SHP77 (cell line): ENCODE measurements at regions not wholly inside any gene's neighbourhood (a gene's known extent, or its start where the extent isn't known, plus 50 kb on each side); places are given as distances from the start of the nearest gene placed in this dataset.

Experiments
- DNase-seq, 2 experiments: peaks; one replicate each; lab custom pipeline; 2025; lab: John Stamatoyannopoulos, UW

- DNase-seq: no peak
Measured at GRCh38 chr2:830419-831224, 120.0 kb upstream of the SNTG2 start.

DNA sequence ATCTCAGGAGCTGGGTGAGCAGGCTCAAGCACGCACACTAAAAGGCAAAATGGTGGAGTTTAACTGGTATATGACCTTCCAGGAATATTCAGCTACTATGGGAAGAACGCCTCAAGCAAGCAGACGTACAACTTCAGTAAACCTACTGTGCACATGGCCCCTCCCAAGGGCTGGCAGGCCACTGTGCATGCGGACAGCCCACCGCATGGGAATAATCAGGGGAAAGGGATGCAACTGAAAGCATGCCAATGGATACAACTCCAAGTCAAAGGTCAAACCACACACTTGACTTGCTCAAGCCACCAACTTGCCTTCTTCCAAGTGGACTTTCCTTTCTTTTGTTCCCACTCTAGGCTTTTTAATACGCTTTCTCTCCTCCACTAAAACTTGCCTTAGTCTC is 121.6 kb upstream of the SNTG2 start:
- no peak for DNase-seq

GRCh38 chr2:824954-825353 is 125.7 kb upstream of the SNTG2 start:
- DNase-seq: no peak

GRCh38 chr2:824524-824923 is 126.1 kb upstream of the SNTG2 start:
- DNase-seq: no peak

GRCh38 chr2:821546-821945 is 129.1 kb upstream of the SNTG2 start:
- no peak for DNase-seq

DNA sequence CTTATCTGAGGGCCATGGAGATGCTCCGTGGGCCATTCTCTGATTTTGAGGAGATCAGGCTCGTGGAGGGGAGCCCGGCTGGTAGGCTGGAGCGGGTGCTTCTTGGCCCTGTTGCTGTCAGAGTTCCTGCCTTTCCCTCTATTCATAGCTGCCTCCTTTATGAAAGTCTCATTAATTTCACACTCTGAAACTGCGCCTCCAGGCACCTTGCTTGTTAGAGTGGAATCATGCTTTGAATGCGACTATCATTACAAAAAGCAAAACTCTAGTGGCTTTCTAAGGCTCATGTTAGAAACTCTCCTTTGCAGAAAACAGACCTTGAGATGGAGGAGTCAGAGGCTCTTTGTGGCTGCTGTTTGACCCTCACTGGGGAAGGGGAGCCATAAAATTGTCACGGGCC is 131.0 kb upstream of the SNTG2 start:
- DNase-seq: no peak

DNA sequence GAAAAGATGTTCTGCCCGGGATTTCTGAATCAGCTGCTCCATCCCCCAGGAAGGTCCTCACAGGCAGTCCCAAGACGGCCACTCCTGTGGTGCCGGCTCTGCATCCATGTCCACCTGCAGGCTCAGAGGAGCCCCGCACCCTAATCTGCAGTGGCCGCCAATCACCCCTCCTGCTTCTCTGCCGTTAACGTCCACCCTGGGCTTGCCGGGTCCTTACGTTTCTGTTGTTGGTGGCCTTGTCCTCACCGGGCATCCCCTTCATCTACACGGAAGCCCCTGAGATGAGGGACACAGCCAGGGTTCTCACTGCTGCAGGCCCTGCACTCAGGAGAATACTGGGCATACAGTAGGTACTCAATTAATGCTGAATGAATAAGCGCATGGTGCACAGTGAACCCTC is 131.5 kb upstream of the SNTG2 start:
- DNase-seq: no peak

DNA sequence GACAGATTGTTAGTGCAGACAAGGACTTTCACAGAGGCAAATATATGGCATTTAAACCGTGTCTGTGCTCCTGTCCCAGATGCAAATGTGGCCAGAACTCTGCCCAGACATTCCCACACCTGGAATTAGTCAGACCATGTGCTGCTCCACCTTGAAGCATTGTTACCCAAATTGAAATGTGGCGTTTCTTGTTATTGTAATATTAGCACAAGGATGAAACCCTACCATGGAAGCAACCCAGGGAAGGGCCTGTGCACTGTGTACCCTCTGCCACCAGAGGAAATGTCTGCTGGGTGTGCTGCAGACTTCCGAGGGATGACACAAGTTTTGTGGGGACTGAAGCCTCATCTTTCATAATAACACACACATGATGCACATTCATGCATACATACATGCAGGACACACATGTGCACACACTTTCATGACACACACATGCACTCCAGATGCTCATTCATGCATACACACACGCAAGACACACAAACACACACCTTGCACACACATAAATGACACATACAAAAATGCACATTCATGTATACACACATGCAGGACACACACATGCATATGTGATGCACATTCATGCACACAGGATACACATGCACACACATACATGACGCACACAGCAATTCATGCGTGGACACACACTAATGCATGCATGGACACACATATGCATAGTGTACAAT is 133.2 kb upstream of the SNTG2 start:
- no peak for DNase-seq

- no peak for DNase-seq
Measured at GRCh38 chr2:816278-816677, 134.4 kb upstream of the SNTG2 start.

GRCh38 chr2:810397-810796 is 133.2 kb upstream of the TMEM18 start:
- no peak for DNase-seq

DNA sequence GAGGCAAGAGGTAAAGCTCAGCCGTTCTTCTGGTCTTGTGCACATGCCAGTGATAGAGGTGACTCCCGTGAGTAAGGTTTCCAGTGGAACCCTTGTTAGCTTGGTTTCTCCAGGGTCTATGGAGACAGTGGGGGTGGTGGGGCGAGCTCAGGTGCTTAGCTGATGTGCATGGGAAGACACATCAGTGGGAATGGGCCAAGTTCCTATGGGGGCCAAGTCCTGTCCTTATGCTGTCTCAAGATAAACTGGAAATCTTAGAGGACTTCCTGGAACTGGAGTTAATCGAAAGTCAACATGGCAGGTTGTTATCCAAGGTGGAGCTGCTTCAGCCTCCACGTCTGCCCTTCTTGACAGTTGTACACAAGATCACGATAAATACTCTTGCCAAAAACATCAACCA is 130.1 kb upstream of the TMEM18 start:
- DNase-seq: no peak

GRCh38 chr2:805664-806063 is 128.5 kb upstream of the TMEM18 start:
- no peak for DNase-seq

DNA sequence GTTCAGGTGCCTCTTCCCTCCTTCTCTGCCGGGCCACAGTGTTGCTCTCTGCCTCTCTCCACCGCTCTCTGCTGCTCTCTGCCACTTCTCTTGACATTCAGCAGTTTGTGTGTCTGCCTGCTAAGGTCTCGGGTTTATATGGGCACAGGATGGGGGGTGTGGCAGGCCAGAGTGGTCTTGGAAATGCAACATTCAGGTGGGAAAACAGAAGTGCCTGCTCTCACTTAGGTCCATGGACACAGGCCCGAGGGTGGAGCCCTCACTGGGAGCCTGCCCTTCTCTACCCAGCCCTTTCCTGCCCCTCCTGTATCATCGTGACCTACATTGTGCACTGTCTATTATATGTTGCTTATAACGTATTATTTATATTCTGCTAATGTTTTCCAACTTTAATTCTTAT is 120.8 kb upstream of the TMEM18 start:
- no peak for DNase-seq

DNA sequence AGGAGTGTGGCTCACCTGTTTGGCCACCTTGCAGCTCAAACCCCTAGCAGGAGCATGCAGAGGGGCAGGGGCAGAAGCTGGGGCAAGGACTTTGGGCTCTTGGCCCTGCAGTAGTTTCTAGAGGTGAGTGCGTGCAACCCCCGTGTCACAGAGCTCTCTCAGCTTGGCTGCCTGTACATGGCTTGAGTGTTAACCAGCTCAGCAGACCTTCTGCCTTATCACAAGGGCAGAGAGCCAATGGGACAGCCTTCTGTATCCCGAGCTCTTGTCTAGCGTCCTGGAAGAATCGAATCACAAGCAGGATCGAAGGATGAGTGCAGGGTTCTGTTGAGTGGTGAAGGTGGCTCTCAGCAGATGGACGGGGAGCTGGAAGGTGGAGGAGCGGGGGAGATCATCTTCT is 120.3 kb upstream of the TMEM18 start:
- DNase-seq: no peak

DNA sequence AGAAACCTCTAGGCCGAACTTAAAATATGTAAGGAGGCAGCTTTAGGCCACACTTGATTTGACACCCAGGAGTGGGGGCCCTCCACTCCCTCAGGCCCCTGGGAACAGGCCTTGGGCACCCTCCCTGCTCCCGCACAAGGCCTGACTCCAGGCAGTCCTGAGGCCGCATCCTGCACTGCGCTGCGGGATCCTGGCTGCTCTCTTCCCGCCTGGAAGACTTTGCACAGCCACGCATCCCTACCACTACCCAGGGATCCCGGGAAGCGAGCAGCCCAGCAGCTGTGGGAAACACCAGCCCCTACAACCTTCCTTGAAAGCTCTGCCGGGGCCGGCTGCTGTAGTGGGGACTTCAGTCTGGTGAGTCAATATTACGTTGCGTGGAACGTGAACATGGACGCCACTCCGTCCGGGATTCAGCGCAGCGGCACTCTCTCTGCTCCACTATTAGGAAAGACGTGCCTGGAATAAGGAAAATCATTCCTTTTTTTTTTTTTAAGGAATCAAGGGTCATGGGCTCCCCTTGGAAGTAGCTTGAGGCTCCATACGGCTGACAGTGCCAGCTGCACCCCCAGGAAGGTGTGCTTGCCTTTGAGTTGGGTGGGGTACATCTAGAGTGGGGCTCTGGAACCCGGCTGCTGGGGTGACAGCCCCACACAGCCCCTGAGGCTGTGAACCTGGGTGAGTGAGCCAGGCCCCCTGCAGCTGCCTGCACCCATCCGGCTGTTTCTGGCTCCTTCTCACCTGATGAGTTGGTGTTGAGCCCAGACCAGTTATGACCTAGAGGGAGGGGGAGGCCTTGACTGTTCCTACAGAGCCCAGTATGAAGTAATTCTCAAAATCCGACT is 119.2 kb upstream of the TMEM18 start:
- no peak for DNase-seq

- DNase-seq: no peak
Measured at GRCh38 chr2:795531-796041, 118.4 kb upstream of the TMEM18 start.

- DNase-seq: no peak
Measured at GRCh38 chr2:794554-795241, 117.5 kb upstream of the TMEM18 start.

- DNase-seq: no peak
Measured at GRCh38 chr2:793236-793635, 116.0 kb upstream of the TMEM18 start.

- no peak for DNase-seq
Measured at GRCh38 chr2:792687-793086, 115.5 kb upstream of the TMEM18 start.

- no peak for DNase-seq
Measured at GRCh38 chr2:790634-791245, 113.5 kb upstream of the TMEM18 start.

GRCh38 chr2:790081-790480 is 112.9 kb upstream of the TMEM18 start:
- no peak for DNase-seq

DNA sequence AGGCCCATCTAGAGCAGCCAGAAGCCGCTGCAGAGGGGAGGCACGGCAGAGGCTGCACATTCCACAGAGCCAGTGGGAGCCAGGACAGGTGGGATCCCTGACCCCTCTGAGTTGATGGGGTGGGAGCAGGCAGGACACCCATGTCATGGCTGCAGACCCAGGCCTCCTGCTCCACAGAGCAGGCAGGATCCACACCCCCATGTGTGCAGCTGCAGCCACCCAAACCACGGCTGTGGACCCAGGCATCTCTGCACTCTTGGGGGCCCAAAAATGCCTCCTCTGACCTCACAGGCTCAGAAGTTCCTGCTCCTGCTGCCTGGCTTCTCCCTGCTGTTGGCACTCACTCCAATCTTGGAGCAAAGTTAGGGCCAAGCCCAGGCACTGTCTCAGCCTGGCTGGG is 112.3 kb upstream of the TMEM18 start:
- no peak for DNase-seq
